Peyer's patch (tissue), 4 donors: ENCODE measurements at regions not wholly inside any gene's neighbourhood (a gene's known extent, or its start where the extent isn't known, plus 50 kb on each side); places are given as distances from the start of the nearest gene placed in this dataset.
"Not testable (repeated sequence)": the region's sequence is repeated elsewhere in the genome, so short reads cannot be mapped to it uniquely, and the experiment has no call there.

Experiments
- CTCF ChIP-seq, 6 experiments: fragments of 450-650 bp in 4 of 6; fragments of 200-600 bp in 2 of 6; sonication (generic) in 1 of 6; IDR thresholded peaks; one replicate each; pipeline ENCODE4 v1.5.1; 2017 to 2019; ENCODE audit warnings: antibody characterized with exemption in 6 of 6, mild to moderate bottlenecking in 3 of 6, moderate library complexity in 1 of 6
- POLR2A ChIP-seq, 2 donors: fragments of 450-650 bp; IDR thresholded peaks; one replicate each; pipeline ENCODE4 v1.5.1; 2017; ENCODE audit warnings: antibody characterized with exemption in 2 of 2, mild to moderate bottlenecking in 2 of 2, moderate library complexity in 2 of 2

- TF ChIP-seq POLR2A, CTCF (IDR thresholded peaks at IDR 0.05): not testable (repeated sequence)
Observed at GRCh38 chr10:20555990-20556389, 341.1 kb downstream of the NEBL start.
